SK-N-SH (cell line): ENCODE measurements at regions not wholly inside any gene's neighbourhood (a gene's known extent, or its start where the extent isn't known, plus 50 kb on each side); places are given as distances from the start of the nearest gene placed in this dataset.

Source experiments
- CTCF ChIA-PET: fragments of 300-600, 350-600 bp; formaldehyde crosslinking; extraction: SDS; loops from one replicate; lab custom pipeline; 2021; lab: Yijun Ruan, JAX
- POLR2A ChIA-PET: fragments of 350-600 bp; sonication (Branson Sonifier 250); formaldehyde crosslinking; extraction: SDS; loops from one replicate; lab custom pipeline; 2020; ENCODE audit warnings: antibody characterized with exemption, inconsistent platforms; lab: Yijun Ruan, JAX
- DNase-seq: peaks from one replicate; pipeline ENCODE4 v3.0.0; 2012
- H2AFZ ChIP-seq: fragments of 200-600 bp; sonication (generic); 2 replicates; pipeline ENCODE4 v1.8.1; 2016; ENCODE audit warnings: antibody characterized with exemption, mild to moderate bottlenecking, low read depth
- H3F3A ChIP-seq: fragments of 200-600 bp; sonication (generic); replicated peaks from 2 replicates; pipeline ENCODE3; 2016; ENCODE audit warnings: antibody characterized with exemption, mild to moderate bottlenecking; ENCODE audit not compliant: insufficient read depth
- H3K27ac ChIP-seq, 2 experiments: fragments of 200-500 bp in 1 of 2; fragments of 200-600 bp in 1 of 2; sonication (Bioruptor generic) in 1 of 2; sonication (generic), shearing (Covaris generic) in 1 of 2; 2 replicates each; pipeline versions ENCODE4 v1.5.1 to v1.6.1; 2014 to 2016; ENCODE audit warnings: low read depth in 2 of 2, inconsistent platforms in 1 of 2, low read length in 1 of 2, mild to moderate bottlenecking in 1 of 2, mixed read lengths in 1 of 2
- H3K27me3 ChIP-seq: fragments of 200-600 bp; sonication (generic), shearing (Covaris generic); 2 replicates; pipeline ENCODE4 v1.6.1; 2016; ENCODE audit warnings: mixed run types; ENCODE audit not compliant: insufficient read depth
- H3K36me3 ChIP-seq, 2 experiments: fragments of 200-500 bp in 1 of 2; fragments of 200-600 bp in 1 of 2; sonication (Bioruptor generic) in 1 of 2; sonication (generic) in 1 of 2; replicated peaks in 1 of 2; 2 replicates each; pipeline versions ENCODE3 to v1.5.1; 2014 to 2016; ENCODE audit warnings: low read length in 1 of 2, mild to moderate bottlenecking in 1 of 2; ENCODE audit not compliant: insufficient read depth in 2 of 2, control insufficient read depth in 1 of 2
- H3K4me1 ChIP-seq, 2 experiments: fragments of 200-500 bp in 1 of 2; fragments of 200-600 bp in 1 of 2; sonication (Bioruptor generic) in 1 of 2; sonication (generic), shearing (Covaris generic) in 1 of 2; 2 replicates each; pipeline versions ENCODE4 v1.5.1 to v1.6.1; 2014 to 2016; ENCODE audit warnings: low read depth in 1 of 2, low read length in 1 of 2, mixed run types in 1 of 2; ENCODE audit not compliant: insufficient read depth in 2 of 2, control insufficient read depth in 1 of 2
- H3K4me2 ChIP-seq: fragments of 200-600 bp; sonication (generic), shearing (Covaris generic); 2 replicates; pipeline ENCODE4 v1.6.1; 2017; ENCODE audit warnings: mixed run types
- H3K4me3 ChIP-seq, 2 experiments: fragments of 200-500 bp in 1 of 2; fragments of 200-600 bp in 1 of 2; sonication (Bioruptor generic) in 1 of 2; sonication (generic), shearing (Covaris generic) in 1 of 2; 2 replicates each; pipeline versions ENCODE4 v1.5.1 to v1.8.1; 2014 to 2016; ENCODE audit warnings: low read depth in 2 of 2, inconsistent platforms in 1 of 2, low read length in 1 of 2, mild to moderate bottlenecking in 1 of 2, mixed read lengths in 1 of 2, moderate library complexity in 1 of 2
- H3K79me2 ChIP-seq: fragments of 200-600 bp; sonication (generic); 2 replicates; pipeline ENCODE4 v1.8.1; 2017; ENCODE audit warnings: mild to moderate bottlenecking; ENCODE audit not compliant: insufficient read depth
- H3K9ac ChIP-seq: fragments of 200-600 bp; sonication (generic); 2 replicates; pipeline ENCODE4 v1.6.1; 2017; ENCODE audit warnings: mixed run types
- H3K9me2 ChIP-seq: fragments of 200-600 bp; sonication (generic); 2 replicates; pipeline ENCODE4 v1.6.1; 2017; ENCODE audit warnings: mixed run types
- H3K9me3 ChIP-seq: fragments of 200-600 bp; sonication (generic); 2 replicates; pipeline ENCODE4 v1.6.1; 2017; ENCODE audit warnings: mixed run types, mild to moderate bottlenecking, moderate library complexity
- H4K20me1 ChIP-seq: fragments of 200-600 bp; sonication (generic); 2 replicates; pipeline ENCODE4 v1.6.1; 2017; ENCODE audit warnings: mild to moderate bottlenecking, mixed run types; ENCODE audit not compliant: insufficient read depth
- ELF1 ChIP-seq: IDR thresholded peaks from 2 replicates; pipeline ENCODE4 v1.4.0; 2012
- EP300 ChIP-seq, 2 experiments: IDR thresholded peaks; 2 replicates each; pipeline versions ENCODE4 v1.4.0 to v1.6.1; 2012; ENCODE audit warnings: borderline replicate concordance in 1 of 2, low read depth in 1 of 2, low read length in 1 of 2
- EZH2phosphoT487 ChIP-seq: fragments of 200-600 bp; sonication (generic); IDR thresholded peaks from 2 replicates; pipeline ENCODE4 v1.6.1; 2017; ENCODE audit warnings: low read depth, mixed run types, mild to moderate bottlenecking, antibody characterized with exemption, moderate library complexity, borderline replicate concordance
- FOSL2 ChIP-seq: IDR thresholded peaks from 2 replicates; pipeline ENCODE4 v1.4.0; 2012; ENCODE audit warnings: low read depth, mild to moderate bottlenecking, moderate library complexity, borderline replicate concordance
- GATA2 ChIP-seq: sonication (generic); formaldehyde crosslinking; IDR thresholded peaks from 2 replicates; pipeline ENCODE4 v1.5.0; 2020; ENCODE audit warnings: mild to moderate bottlenecking, missing genetic modification reagents
- IRF3 ChIP-seq: fragments of 150-350 bp; IDR thresholded peaks from 2 replicates; pipeline ENCODE4 v1.6.1; 2016; ENCODE audit warnings: mild to moderate bottlenecking, low read depth, low read length
- JUND ChIP-seq: IDR thresholded peaks from 2 replicates; pipeline ENCODE4 v1.4.0; 2012
- MAX ChIP-seq: IDR thresholded peaks from 2 replicates; pipeline ENCODE4 v1.4.0; 2012; ENCODE audit warnings: low read depth
- NFIC ChIP-seq: IDR thresholded peaks from 2 replicates; pipeline ENCODE4 v1.4.0; 2012; ENCODE audit warnings: borderline replicate concordance
- PBX3 ChIP-seq: IDR thresholded peaks from 2 replicates; pipeline ENCODE4; 2012
- RAD21 ChIP-seq: IDR thresholded peaks from 2 replicates; pipeline ENCODE4 v1.6.1; 2012; ENCODE audit warnings: mild to moderate bottlenecking, low read length
- RCOR1 ChIP-seq: fragments of 150-350 bp; IDR thresholded peaks from 2 replicates; pipeline ENCODE4 v1.6.1; 2017; ENCODE audit warnings: antibody characterized with exemption, low read length
- SMC3 ChIP-seq: IDR thresholded peaks from 2 replicates; pipeline ENCODE4 v1.6.1; 2012; ENCODE audit warnings: low read depth, low read length, improper control_type of control experiment
- TAF1 ChIP-seq: IDR thresholded peaks from 2 replicates; pipeline ENCODE4 v1.6.1; 2012; ENCODE audit warnings: low read depth, mild to moderate bottlenecking, low read length, moderate library complexity, borderline replicate concordance
- USF2 ChIP-seq: fragments of 150-350 bp; IDR thresholded peaks from 2 replicates; pipeline ENCODE4 v1.6.1; 2017; ENCODE audit warnings: antibody characterized with exemption, low read length, low read depth, borderline replicate concordance
- WGBS: methylation state at CpG from one replicate; pipeline ENCODE4 v1.1.6; 2017; ENCODE audit warnings: low lambda C conversion rate; 5-methylcytosine and 5-hydroxymethylcytosine counted together

- H3K9me3 ChIP-seq: peaks cover 8% of the 10 kb centered on the region; the same call in 1 of the 2 replicates
- H4K20me1 ChIP-seq: no peaks in the 10 kb centered on the region
- no peak overlapping the region for H3K4me3 ChIP-seq
- no peak overlapping the region for H3K9ac ChIP-seq
- peak overlapping the region; percentile 36; the same call in 1 of the 2 replicates for H2AFZ ChIP-seq
- TF ChIP-seq MAX (no peak), FOSL2 (no peak), EZH2phosphoT487 (no peak), TAF1 (no peak), GATA2 (CRISPR knock-in tag) (no peak), NFIC (no peak), RCOR1 (no peak), ELF1 (no peak), USF2 (no peak)
- H3K9me2 ChIP-seq: no peaks in the 10 kb centered on the region
- H3F3A ChIP-seq: peaks cover 3% of the 10 kb centered on the region
- no peak for DNase-seq
- POLR2A ChIA-PET: no interaction called here
- no peaks in the 10 kb centered on the region for H3K79me2 ChIP-seq
- CTCF ChIA-PET: no interaction called here
- H3K27ac ChIP-seq: peak overlapping the region in 1 of 2 experiments; percentile 25; a peak in 2 of 4 replicates
- no peaks in the 10 kb centered on the region for H3K36me3 ChIP-seq
- H3K27me3 ChIP-seq: no peaks in the 10 kb centered on the region
- H3K4me1 ChIP-seq: peaks cover 0 to 9% of the 10 kb centered on the region in 2 experiments; a peak in 2 of 4 replicates
- H3K4me2 ChIP-seq: no peak overlapping the region
- 22% methylated on average over 1 of the region's 1 CpG for WGBS
Measured at GRCh38 chr9:29613773-29614172, 2040.5 kb upstream of the C9orf72 start.

- Histone ChIP-seq H3K36me3 (no peaks in the 10 kb centered on the region), H3K4me2 (no peak overlapping the region), H3K27me3 (no peaks in the 10 kb centered on the region), H2AFZ (no peak overlapping the region), H3K9me2 (no peaks in the 10 kb centered on the region), H3F3A (peaks cover 3% of the 10 kb centered on the region), H3K79me2 (no peaks in the 10 kb centered on the region), H3K4me3 (no peak overlapping the region), H3K9me3 (peaks cover 2% of the 10 kb centered on the region; the same call in 1 of the 2 replicates)
- POLR2A ChIA-PET: no interaction called here
- DNase-seq: no peak
- WGBS: 71% methylated on average over 2 of the region's 2 CpGs
- TF ChIP-seq JUND: no peak
- TF ChIP-seq RAD21: no peak
- TF ChIP-seq, all 33 proteins: peak for 0
- Histone ChIP-seq H3K4me1 (peaks cover 0 to 10% of the 10 kb centered on the region in 2 experiments; a peak in 2 of 4 replicates), H4K20me1 (no peaks in the 10 kb centered on the region), H3K9ac (no peak overlapping the region), H3K27ac (no peak overlapping the region)
- CTCF ChIA-PET: no interaction called here
Measured at GRCh38 chr9:29616844-29617243, 2043.6 kb upstream of the C9orf72 start.

GRCh38 chr9:29625292-29625731, 2052.0 kb upstream of the C9orf72 start:
- Histone ChIP-seq H3F3A (peaks cover 30% of the 10 kb centered on the region), H3K4me1 (peaks cover 0 to 24% of the 10 kb centered on the region in 2 experiments; a peak in 3 of 4 replicates), H3K36me3 (no peaks in the 10 kb centered on the region), H3K27me3 (no peaks in the 10 kb centered on the region), H3K4me2 (peak overlapping the region; percentile 8; the same call in 1 of the 2 replicates), H3K9me3 (no peaks in the 10 kb centered on the region), H3K79me2 (no peaks in the 10 kb centered on the region), H4K20me1 (no peaks in the 10 kb centered on the region), H3K9me2 (no peaks in the 10 kb centered on the region), H3K27ac (peak overlapping the region; percentile 73; a peak in 3 of 4 replicates), H2AFZ (no peak overlapping the region; the same call in 1 of the 2 replicates), H3K4me3 (no peak overlapping the region), H3K9ac (no peak overlapping the region)
- peak; percentile 2 for DNase-seq
- ChIA-PET POLR2A (no interaction called here), CTCF (no interaction called here)
- 6% methylated on average over 2 of the region's 2 CpGs for WGBS
- TF ChIP-seq EZH2phosphoT487 (no peak), GATA2 (CRISPR knock-in tag) (no peak), ELF1 (no peak; the same call in 1 of the 2 replicates), EP300 (IDR thresholded peaks at IDR 0.05; ENCODE audit: borderline replicate concordance in 1 of 2, low read depth in 1 of 2, low read length in 1 of 2) (peak; percentile 92 to 99), SMC3 (no peak), IRF3 (no peak), PBX3 (peak; percentile 99), MAX (peak; percentile 68)
